ENCODE measurements at regions not wholly inside any gene's neighbourhood (a gene's known extent, or its start where the extent isn't known, plus 50 kb on each side); places are given as distances from the start of the nearest gene placed in this dataset.
"Not testable (repeated sequence)": the region's sequence is repeated elsewhere in the genome, so short reads cannot be mapped to it uniquely, and the experiment has no call there.

DNA sequence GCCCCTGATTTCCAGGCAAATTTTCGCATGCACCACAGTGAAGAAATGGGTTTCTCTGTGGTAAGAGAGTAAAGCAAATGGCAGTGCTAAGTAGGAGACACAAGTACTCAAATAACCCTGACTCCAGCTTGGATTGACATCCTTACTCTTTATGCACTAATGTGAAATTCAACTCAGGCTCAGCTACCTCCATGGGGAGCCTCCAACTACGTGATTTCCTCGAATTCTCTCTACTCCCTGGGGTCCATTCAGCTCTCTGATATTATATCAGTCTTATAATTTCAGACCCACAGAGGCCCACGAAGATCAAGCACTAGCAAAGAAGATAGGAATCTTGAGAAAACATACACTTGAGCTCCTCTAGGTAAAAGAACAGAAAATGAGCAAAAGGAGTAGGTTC is 407.6 kb upstream of the CCDC54 start:
- no peak for DNase-seq (ENCODE audit: low read depth in 2 of 2)

DNA sequence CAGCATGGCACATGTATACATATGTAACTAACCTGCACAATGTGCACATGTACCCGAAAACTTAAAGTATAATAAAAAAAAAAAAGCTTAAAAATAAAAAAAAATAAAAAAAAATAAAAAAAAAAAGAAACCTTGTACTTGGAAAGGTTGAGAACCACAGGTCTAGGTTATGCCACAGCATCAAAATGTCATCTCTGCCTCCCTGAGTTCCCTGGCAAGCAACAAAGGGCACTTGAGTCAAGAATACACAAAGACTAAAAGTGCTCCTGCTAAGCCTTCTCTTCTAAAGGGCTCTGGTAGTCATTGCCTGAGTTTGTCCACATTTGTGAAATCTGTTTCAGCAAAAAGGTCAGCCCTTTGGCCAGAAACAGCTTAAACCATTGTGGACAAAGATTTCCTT is 395.8 kb upstream of the CCDC54 start:
- DNase-seq (ENCODE audit: low read depth in 2 of 2), result no peak

DNA sequence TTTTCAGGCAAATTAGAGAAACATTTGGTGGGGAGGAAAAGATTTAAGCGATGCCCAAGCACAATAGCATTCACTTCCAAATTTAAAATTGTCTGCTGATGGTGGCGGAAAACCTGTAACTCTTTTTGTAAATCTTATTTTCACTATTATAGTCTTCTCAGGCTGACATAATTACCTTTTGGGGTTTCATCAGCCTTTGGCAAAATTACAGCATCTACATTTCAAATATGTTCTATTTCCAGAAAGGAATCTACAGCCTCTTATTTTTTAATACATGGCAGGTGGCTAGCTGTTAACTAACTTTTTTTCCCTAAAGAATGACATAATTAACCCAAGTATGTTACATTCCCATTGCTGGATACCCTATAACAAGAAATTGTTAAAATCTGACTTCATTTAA is 391.5 kb upstream of the CCDC54 start:
- no peak for DNase-seq (ENCODE audit: low read depth in 2 of 2)

DNA sequence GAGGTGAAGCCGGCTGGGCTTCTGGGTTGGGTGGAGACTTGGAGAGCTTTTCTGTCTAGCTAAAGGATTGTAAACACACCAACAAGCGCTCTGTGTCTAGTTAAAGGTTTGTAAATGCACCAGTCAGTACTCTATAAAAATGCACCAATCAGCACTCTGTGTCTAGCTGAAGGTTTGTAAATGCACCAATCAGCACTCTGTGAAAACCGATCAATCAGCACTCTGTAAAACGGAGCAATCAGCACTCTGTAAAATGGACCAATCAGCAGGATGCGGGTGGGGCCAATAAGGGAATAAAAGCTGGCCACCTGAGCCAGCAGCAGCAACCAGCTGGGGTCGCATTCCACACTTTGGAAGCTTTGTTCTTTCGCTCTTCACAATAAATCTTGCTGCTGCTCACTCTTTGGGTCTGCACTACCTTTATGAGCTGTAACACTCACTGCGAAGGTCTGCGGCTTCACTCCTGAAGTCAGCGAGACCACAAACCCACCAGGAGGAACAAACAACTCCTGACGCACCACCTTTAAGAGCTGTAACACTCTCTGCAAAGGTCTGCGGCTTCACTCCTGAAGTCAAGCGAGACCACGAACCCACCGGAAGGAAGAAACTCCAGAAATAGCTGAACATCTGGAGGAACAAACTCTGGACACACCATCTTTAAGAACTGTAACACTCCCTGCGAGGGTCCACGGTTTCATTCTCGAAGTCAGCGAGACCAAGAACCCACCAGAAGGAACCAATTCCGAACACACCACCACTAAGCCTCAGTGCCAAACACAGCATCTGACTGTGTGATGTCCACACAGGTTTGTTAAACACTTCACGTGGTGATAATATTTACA is 378.2 kb upstream of the CCDC54 start:
- DNase-seq (ENCODE audit: low read depth in 2 of 2), result peak in 1 of 2 donors; percentile 0

DNA sequence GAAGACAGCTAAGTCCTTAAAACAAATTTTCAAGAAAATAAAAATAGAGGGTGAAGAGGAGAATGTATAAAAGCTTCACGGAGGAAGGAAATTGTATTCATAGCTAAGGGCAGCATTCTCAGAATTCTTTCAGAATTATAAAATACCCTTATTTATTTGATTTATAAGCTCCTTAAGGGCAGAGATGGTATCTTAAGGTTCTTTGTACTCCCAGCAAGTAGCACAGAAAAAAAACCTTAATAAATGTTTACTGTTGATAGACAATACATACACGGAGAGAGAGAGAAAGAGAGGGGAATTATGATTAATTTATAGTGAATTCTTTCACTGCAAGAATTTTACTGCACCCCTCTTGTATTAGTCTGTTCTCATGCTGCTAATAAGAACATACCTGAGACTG is 375.6 kb upstream of the CCDC54 start:
- no peak for DNase-seq (ENCODE audit: low read depth in 2 of 2)

DNA sequence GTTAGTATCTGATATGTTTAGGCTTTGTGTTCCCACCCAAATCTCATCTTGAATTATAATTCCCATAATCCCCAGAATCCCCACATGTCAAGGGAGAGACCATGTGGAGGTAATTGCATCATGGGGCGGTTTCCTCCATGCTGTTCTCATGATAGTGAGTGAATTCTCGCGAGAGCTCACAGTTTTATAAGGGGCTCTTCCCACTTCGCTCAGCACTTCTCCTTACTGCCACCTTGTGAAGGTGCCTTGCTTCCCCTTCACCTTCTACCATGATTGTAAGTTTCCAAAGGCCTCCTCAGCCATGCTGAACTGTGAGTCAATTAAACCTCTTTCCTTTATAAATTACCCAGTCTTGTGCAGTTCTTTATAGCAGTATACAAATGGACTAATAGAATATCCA is 371.9 kb upstream of the CCDC54 start:
- not testable (repeated sequence) for DNase-seq (ENCODE audit: low read depth in 2 of 2)

DNA sequence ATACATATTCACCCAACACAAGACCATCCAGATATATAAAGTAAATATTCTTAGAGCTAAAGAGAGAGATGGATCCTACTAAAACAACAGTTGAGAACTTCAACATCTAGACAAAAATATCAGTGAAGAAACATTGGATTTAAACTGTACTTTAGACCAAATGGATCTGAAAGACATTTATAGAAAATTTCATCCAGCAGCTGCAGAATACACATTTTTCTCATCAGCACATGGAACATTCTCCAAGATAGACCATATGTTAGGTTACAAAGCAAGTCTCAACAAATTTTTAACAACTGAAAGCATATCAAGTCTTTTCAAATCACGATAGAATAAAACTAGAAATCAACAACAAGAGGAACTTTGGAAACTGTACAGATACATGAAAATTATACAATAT is 369.0 kb upstream of the CCDC54 start:
- no peak for DNase-seq (ENCODE audit: low read depth in 2 of 2)

DNA sequence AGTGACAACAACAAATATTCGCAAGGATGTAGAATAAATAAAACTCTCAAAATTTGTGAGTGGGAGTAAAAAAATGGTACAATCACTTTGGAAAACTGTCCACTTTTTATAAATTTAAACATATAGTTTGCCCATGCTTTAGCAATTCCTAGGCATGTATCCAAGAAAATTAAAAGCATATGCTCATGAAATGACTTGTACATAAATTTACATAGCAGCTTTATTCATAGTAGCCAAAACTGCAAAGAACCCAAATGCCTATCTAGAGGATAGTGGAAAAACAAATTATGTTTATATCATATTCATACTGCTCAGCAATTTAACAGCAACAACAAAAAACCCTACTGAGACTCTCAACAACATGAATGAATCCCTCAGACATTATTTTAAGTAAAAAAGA is 363.6 kb upstream of the CCDC54 start:
- no peak for DNase-seq (ENCODE audit: low read depth in 2 of 2)

DNA sequence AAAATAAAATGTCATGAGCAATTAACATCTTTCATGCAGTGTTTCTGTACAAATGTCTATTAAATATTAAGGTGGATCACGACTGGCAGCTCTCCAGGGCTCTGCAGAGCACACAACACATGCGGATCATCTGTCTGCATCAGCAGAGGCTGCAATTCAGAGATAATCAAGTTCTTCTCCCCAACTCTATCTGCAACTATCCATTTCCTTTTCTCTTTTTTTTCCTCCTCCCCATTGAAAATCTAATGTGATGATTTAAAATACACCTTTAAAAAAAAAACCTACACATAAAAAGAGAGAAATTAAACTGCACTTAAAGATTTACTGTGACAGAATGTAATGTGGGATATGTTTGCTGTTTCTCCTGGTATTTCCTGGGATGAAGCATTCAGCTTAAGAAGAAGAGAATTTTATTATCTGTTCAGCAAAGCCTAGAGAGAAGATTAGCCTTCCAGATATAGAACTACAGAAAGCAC is 352.6 kb upstream of the CCDC54 start:
- DNase-seq (ENCODE audit: low read depth in 2 of 2), result no peak

DNA sequence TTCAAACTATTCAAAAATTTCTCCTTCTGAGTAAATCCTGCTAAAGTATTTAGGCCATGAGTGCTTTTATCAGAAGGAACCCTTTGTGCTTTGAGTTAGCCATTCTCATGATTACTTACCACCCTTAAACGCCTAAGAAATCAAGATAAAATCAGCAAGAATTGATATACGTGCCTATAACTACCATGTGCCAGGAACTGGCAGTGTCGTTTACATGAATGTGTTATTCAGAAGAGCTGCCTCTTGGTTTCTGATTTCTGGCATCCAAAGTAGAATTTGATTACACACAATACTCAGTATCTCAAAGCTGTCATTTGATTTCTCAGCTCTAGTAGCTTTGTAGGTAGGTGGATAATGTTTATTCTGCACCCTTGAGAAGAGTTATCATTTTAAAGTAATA is 351.3 kb upstream of the CCDC54 start:
- DNase-seq (ENCODE audit: low read depth in 2 of 2), result no peak

DNA sequence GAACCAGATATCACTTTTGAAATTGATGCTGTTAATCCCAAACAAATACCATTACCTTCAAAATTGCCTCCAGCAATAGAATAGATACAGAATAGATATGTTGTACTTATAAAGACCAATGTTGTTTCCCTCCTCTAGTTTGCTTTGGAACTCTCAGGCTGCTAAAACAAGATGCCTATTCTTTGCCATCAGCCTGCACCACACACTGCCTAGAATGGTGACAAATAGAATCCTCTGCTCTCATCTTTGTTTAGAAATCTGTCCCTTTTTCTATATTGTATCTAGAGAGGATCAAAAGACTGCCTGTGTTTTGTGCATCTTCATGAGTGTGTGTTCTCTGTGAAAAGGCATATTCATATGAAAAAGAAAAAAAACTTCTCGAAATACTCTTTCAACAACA is 349.2 kb upstream of the CCDC54 start:
- no peak for DNase-seq (ENCODE audit: low read depth in 2 of 2)

DNA sequence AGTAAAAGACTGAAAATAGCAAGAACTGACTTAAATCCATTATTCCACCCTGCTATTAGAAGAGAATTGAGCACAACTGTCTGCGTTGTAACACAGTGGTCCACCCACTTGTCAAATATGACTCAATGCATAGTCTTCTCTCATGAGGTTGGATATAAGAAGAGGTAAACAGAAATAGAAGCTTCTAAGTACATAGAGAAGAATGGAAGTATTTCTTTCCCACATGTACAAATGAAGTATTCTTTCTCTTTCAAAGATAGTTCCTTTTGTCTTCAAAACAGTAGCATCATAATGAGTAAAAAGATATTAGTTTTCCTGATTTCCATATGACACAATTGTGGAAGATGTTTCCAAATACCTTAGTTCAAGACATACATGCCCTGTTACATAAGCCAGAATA is 348.6 kb upstream of the CCDC54 start:
- DNase-seq (ENCODE audit: low read depth in 2 of 2), result no peak

DNA sequence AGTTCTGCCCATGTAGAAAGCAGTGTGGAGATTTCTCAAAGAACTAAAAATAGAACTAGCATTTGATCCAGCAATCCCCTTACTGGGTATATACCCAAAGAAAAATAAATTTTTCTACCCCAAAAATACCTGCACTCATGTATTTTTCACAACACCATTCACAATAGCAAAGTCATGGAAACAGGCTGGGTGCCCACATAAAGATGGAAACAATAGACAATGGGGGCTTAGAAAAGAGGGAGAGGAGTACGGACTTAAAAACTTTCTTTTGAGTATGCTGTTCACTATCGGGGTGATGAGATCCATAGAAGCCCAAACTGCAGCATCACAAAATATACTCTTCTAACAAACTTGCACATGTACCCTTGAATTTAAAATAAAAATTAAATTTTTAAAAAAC is 345.1 kb upstream of the CCDC54 start:
- DNase-seq (ENCODE audit: low read depth in 2 of 2), result no peak

DNA sequence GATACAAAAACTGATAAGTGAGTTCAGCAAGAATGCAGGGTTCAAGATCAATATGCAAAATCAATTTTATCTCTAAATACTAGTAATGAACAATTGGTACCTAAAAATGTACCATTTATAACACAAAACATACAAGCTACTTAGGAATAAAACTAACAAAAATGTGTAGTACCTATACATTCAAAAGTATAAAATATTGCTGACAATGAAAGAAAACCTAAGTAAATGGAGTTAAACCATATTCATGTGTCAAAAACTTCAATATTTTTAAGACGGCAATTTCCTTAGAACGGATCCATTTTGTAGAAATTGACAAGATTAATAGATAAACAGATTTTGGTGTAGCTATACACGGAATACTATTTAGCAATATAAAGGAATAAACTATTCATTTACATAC is 343.1 kb upstream of the CCDC54 start:
- DNase-seq (ENCODE audit: low read depth in 2 of 2), result no peak

DNA sequence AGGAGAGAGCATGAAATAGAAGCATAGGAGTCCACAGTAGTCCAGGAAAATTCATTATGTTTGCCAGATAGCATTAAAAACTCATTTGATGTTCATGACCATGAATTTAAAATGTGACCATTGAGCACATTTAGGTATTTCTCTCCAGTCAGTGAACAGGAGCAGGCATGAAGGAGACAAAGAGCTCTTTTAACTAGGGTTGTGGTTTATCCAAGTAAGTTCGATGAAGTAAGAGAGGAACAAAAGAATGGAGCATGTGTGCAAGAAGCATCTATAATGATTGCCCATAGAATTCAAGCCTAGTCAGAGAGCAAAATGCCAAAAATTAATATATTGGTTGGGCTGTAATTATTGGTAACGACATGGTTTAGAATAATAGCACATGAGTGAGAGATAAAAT is 342.1 kb upstream of the CCDC54 start:
- DNase-seq (ENCODE audit: low read depth in 2 of 2), result no peak

DNA sequence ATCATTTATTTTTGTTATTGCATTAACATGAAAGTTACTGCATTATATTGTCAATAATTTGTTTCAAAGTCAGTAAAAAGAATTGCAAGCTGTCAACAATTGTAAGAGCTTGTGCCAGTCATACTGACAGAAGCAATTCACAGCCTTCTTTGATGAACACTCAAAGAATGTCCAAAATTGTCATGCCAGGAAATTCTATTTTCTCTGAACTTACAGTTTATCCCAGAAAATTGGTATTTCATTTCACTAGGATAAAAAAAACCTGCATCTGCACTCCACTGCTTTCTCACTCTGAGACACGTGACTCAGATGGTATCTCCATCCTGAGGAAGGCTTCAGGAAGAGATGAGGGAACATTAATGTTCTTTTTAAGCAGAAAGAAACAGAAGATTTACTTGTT is 332.6 kb upstream of the CCDC54 start:
- DNase-seq (ENCODE audit: low read depth in 2 of 2), result no peak

DNA sequence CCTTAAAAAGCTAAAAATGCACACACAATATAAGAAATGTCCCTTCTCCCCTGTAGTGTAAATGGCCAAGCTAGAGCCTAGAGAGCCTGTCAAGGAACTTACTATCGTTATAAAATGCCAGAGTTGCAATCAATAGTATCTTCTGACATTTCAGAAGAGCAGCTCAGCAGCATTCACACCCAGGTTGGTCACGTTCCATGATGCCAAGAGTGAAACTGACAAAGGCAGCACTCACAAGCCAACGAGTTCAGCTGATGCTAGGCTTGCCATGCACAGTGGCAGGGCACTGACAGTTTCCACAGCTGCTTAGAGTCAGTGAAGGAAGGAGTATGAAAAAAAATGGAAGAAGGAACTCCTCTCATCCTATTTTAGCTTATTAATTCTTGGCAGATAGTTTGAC is 331.4 kb upstream of the CCDC54 start:
- DNase-seq (ENCODE audit: low read depth in 2 of 2), result no peak

DNA sequence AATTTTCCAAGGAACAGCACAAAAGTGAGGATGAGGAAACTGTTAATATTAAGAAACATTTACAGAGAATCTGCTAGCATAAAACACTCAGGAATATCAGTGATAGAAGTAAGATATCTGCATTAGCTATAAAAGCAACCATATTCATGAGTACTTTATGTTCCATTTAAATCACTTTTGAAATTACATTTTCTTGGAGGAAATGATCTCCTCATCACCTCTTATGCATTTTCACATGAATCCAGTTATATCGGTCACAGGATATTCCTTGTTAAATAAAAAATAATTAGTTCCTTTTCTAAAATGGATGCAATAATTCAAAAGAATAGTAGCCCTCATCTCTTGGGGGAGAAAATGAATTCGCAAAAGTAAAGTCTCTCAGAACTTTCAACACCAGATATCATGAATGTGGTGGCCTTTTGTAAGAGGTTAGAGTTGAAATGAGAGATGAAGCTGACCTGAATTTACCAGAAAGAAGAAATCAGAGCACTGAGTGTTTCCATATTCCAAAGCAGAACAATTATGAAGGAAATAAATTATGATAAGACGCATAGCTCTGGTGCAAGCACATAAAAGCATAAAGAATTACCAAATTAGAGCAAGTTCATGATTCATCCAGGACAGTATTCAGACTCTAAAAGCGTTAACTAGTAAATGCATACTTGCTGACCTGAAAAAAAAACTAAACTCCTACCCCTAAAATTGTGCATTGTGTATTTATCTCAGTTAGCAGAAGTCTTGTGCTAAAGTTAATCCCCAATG is 321.9 kb upstream of the CCDC54 start:
- DNase-seq (ENCODE audit: low read depth in 2 of 2), result no peak

DNA sequence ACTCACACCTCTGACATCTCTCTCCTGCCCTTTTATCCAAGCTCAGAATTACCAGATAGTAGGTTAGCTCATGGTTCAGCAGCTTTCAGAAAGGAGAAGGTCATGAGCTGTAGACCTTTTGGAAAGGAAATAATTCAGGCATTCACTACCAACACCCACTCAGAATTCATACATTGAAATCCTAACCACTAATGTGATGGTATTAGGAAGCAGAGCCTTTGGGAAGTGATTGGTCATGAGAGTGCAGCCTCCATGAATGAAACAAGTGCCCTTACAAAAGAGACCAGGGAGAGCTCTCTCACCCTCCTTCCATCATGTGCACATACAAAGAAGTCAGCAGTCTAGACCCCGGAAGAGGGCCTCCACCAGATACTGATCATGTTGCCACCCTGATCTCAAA is 315.8 kb upstream of the CCDC54 start:
- DNase-seq (ENCODE audit: low read depth in 2 of 2), result no peak

DNA sequence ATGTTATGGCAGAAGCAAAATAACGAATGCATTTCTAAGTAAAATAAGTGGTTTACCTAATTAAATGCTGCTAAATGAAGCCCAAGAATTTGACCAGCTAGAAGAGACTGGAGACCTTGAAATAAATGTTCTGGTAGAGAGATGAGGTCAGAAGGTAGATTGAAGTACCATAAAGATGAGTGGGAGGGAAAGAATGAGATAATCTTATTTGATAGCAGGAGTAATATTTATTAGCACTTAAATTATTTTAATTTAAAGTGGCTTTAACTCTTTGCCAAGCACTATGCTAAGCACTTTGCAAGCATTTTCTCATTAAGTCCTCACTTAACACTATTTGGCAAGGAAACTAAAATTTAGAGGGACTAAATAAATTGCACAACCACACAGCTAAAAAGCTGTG is 314.9 kb upstream of the CCDC54 start:
- DNase-seq (ENCODE audit: low read depth in 2 of 2), result no peak

DNA sequence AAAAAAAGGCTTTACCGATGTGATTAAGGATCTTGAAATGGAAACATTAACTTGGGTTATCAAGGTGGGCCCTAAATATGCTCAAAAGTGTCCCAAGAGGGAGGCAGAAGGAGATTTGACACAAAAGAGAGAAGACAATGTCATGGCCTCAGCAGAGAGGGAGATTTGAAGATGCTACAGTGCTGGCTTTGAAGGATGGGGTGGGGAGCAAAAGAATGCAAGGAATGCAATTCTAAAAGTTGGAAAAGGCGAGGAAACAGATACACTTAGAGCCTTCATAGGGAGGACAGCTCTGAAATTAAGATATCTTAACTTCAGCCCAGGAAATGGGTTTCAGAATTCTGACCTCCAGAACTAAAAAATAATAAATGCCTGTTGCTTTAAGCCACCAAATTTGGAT is 314.5 kb upstream of the CCDC54 start:
- no peak for DNase-seq (ENCODE audit: low read depth in 2 of 2)

DNA sequence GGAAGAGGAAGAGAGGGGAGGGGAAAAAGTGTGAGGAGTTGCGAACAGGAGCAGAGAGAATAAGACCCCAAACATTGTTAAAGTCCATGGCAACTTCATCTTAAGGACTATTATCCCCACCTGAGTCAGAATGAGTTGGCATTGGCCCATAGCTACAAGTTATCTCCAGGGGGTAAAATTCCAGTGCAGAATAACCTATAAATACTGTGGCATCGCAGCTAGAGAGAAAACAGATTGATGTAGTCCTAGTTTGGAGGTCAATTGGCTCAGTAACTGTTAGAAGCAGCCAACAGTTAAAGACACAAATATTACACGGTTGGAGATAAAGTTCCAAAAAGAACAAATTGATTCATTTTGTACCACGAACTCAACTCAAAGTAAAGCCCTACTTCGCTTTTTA is 313.9 kb upstream of the CCDC54 start:
- no peak for DNase-seq (ENCODE audit: low read depth in 2 of 2)

DNA sequence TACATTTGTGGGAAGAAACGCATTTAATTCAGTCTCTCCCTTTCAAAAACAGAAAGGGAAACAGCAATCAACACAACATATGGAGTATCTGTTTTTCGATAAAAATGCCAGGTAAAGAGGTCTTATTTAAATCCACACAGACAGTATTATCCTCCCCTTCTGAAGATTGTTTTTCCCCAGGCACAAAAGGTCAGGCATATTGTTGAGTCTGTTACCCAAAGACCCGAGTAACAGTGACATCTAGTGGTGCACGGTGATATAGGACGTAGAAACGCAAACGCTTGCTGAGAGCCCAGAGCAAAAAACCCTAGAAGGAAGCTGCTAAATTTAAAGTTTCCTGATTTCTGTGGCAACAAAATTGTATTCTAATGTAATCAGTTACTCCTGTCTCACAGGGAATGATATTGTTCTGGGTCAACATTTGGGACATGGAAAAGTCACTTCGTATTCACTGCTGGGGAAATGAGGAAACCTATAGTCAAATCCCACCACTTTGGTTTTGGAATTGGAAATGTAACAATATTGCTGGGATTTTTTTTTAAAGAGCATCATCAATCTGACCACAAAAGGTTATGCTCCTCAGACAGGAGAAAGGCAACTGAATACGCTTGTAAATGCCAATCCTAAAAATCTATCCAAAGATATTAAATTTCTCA is 312.7 kb upstream of the CCDC54 start:
- DNase-seq (ENCODE audit: low read depth in 2 of 2), result peak; percentile 10 to 30
